MG63 (cell line): ENCODE measurements at regions not wholly inside any gene's neighbourhood (a gene's known extent, or its start where the extent isn't known, plus 50 kb on each side); places are given as distances from the start of the nearest gene placed in this dataset.
"Not testable (repeated sequence)": the region's sequence is repeated elsewhere in the genome, so short reads cannot be mapped to it uniquely, and the experiment has no call there.

Experiments used
- DNase-seq: peaks from one replicate; pipeline ENCODE4 v3.0.0-alpha.2; 2020
- H3K27me3 ChIP-seq: fragments of 250-450 bp; sonication (Bioruptor Pico); 2 replicates; pipeline ENCODE4 v1.5.1; 2020; ENCODE audit warnings: mild to moderate bottlenecking, moderate library complexity
- H3K36me3 ChIP-seq: fragments of 250-450 bp; sonication (Bioruptor Pico); 2 replicates; pipeline ENCODE4 v1.5.1; 2020; ENCODE audit warnings: mild to moderate bottlenecking, moderate library complexity
- H3K4me3 ChIP-seq: fragments of 250-450 bp; sonication (Bioruptor Pico); 2 replicates; pipeline ENCODE4 v1.5.1; 2020; ENCODE audit warnings: mild to moderate bottlenecking, moderate library complexity
- H3K9me3 ChIP-seq: fragments of 250-450 bp; sonication (Bioruptor Pico); 2 replicates; pipeline ENCODE4 v1.5.1; 2020; ENCODE audit warnings: mild to moderate bottlenecking, moderate library complexity

DNA sequence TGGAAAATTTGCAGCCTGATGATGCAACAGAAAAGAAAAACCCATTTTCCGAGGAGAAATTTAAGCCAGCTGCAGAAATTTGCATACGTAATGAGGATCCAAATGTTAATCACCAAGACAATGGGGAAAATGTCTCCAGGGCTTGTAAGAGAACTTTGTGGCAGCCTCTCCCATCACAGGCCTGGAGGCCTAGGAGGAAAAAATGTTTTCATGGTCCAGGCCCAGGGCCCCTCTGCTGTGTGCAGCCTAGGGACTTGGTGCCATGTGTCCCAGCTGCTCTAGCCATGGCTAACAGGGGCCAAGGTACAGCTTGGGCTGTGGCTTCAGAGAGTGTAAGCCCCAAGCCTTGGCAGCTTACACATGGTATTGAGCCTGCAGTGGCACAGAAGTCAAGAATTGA lies 50.3 kb upstream of the PTH start:
- not testable (repeated sequence) for H3K27me3 ChIP-seq, H3K9me3 ChIP-seq, H3K4me3 ChIP-seq, DNase-seq, H3K36me3 ChIP-seq
